ENCODE measurements at regions not wholly inside any gene's neighbourhood (a gene's known extent, or its start where the extent isn't known, plus 50 kb on each side); places are given as distances from the start of the nearest gene placed in this dataset.

- DNase-seq: no peak
These were observed 413.5 kb downstream of the GRIA2 start for GRCh38 chr4:157634057-157634456.

GRCh38 chr4:157616741-157617472, 396.4 kb downstream of the GRIA2 start:
- DNase-seq: no peak

GRCh38 chr4:157607996-157608395, 387.5 kb downstream of the GRIA2 start:
- no peak for DNase-seq

GRCh38 chr4:157600583-157600982, 380.1 kb downstream of the GRIA2 start:
- DNase-seq: no peak

- DNase-seq: no peak
These were observed 370.7 kb downstream of the GRIA2 start for GRCh38 chr4:157591245-157591644.

- no peak for DNase-seq
These were observed 370.2 kb downstream of the GRIA2 start for GRCh38 chr4:157590679-157591078.

GRCh38 chr4:157587681-157588423, 367.3 kb downstream of the GRIA2 start:
- DNase-seq: no peak

- no peak for DNase-seq
These were observed 361.6 kb downstream of the GRIA2 start for GRCh38 chr4:157582141-157582540.

GRCh38 chr4:157576671-157577217, 356.2 kb downstream of the GRIA2 start:
- DNase-seq: no peak

GRCh38 chr4:157575339-157575738, 354.8 kb downstream of the GRIA2 start:
- DNase-seq: no peak

GRCh38 chr4:157574606-157575005, 354.1 kb downstream of the GRIA2 start:
- DNase-seq: no peak

- DNase-seq: no peak
These were observed 352.4 kb downstream of the GRIA2 start for GRCh38 chr4:157572951-157573350.

GRCh38 chr4:157572284-157572683, 351.8 kb downstream of the GRIA2 start:
- DNase-seq: no peak

GRCh38 chr4:157564771-157565170, 344.2 kb downstream of the GRIA2 start:
- DNase-seq: no peak

GRCh38 chr4:157564218-157564617, 343.7 kb downstream of the GRIA2 start:
- DNase-seq: no peak

GRCh38 chr4:157558016-157558415, 337.5 kb downstream of the GRIA2 start:
- no peak for DNase-seq

GRCh38 chr4:157550028-157550427, 329.5 kb downstream of the GRIA2 start:
- DNase-seq: no peak

- DNase-seq: no peak
These were observed 307.4 kb downstream of the GRIA2 start for GRCh38 chr4:157527954-157528353.

- no peak for DNase-seq
These were observed 301.4 kb downstream of the GRIA2 start for GRCh38 chr4:157521906-157522305.

GRCh38 chr4:157514711-157515110, 294.2 kb downstream of the GRIA2 start:
- no peak for DNase-seq

- DNase-seq: no peak
These were observed 288.8 kb downstream of the GRIA2 start for GRCh38 chr4:157509341-157509740.

- no peak for DNase-seq
These were observed 282.1 kb downstream of the GRIA2 start for GRCh38 chr4:157502656-157503055.

GRCh38 chr4:157459785-157460184, 239.3 kb downstream of the GRIA2 start:
- DNase-seq: no peak

- no peak for DNase-seq
These were observed 226.7 kb downstream of the GRIA2 start for GRCh38 chr4:157447195-157447594.

Data from stimulated activated naive CD4-positive, alpha-beta T cell treated with Interleukin-2 at 50 U/mL for 16 hours (primary cell).